GM06990 (cell line): ENCODE measurements at regions not wholly inside any gene's neighbourhood (a gene's known extent, or its start where the extent isn't known, plus 50 kb on each side); places are given as distances from the start of the nearest gene placed in this dataset.

Experiments used
- DNase-seq: peaks from one replicate; pipeline ENCODE4 v3.0.0-alpha.2; 2011; ENCODE audit not compliant: insufficient read length; ENCODE audit errors: extremely low read depth
- H3K27me3 ChIP-seq: replicated peaks from 2 replicates; pipeline ENCODE4 v1.6.0; 2011; ENCODE audit warnings: low read length; ENCODE audit not compliant: control insufficient read depth, insufficient read depth
- H3K36me3 ChIP-seq: 2 replicates; pipeline ENCODE4 v1.5.1; 2011; ENCODE audit warnings: low read length; ENCODE audit not compliant: control insufficient read depth, insufficient read depth
- H3K4me3 ChIP-seq: replicated peaks from 2 replicates; pipeline ENCODE4 v1.5.1; 2011; ENCODE audit warnings: low read depth, mild to moderate bottlenecking, control low read depth, low read length
- TF ChIP-seq, protein P1 (sequence below): IDR thresholded peaks from 2 replicates; pipeline ENCODE4 v1.5.1; 2011; ENCODE audit warnings: low read length, control low read depth, mild to moderate bottlenecking, inconsistent platforms; ENCODE audit not compliant: insufficient read depth, poor library complexity, severe bottlenecking

DNA sequence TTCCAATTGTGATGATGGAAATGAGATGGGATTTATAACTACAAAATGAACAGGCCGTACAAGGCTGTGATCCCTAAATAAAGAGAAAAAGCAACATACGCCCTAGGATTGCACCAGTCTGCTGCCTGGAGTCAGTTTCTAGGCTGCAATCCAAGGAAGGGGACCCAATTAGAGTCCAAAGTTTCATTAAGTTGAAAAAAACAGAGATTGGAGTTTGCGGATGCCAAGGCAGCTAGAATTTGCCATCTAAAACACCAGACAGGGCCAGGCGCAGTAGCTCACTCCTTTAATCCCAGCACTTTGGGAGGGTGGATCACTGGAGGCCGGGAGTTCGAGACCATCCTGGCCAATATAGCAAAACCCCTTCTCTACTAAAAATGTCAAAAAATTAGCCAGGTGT, 661.0 kb downstream of the RPS29 start:
- H3K27me3 ChIP-seq = no peaks in the 10 kb centered on the region
- TF ChIP-seq, protein P1, sequence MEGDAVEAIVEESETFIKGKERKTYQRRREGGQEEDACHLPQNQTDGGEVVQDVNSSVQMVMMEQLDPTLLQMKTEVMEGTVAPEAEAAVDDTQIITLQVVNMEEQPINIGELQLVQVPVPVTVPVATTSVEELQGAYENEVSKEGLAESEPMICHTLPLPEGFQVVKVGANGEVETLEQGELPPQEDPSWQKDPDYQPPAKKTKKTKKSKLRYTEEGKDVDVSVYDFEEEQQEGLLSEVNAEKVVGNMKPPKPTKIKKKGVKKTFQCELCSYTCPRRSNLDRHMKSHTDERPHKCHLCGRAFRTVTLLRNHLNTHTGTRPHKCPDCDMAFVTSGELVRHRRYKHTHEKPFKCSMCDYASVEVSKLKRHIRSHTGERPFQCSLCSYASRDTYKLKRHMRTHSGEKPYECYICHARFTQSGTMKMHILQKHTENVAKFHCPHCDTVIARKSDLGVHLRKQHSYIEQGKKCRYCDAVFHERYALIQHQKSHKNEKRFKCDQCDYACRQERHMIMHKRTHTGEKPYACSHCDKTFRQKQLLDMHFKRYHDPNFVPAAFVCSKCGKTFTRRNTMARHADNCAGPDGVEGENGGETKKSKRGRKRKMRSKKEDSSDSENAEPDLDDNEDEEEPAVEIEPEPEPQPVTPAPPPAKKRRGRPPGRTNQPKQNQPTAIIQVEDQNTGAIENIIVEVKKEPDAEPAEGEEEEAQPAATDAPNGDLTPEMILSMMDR = no peak
- H3K36me3 ChIP-seq = no peaks in the 10 kb centered on the region
- no peak for DNase-seq
- H3K4me3 ChIP-seq = no peak overlapping the region

DNA sequence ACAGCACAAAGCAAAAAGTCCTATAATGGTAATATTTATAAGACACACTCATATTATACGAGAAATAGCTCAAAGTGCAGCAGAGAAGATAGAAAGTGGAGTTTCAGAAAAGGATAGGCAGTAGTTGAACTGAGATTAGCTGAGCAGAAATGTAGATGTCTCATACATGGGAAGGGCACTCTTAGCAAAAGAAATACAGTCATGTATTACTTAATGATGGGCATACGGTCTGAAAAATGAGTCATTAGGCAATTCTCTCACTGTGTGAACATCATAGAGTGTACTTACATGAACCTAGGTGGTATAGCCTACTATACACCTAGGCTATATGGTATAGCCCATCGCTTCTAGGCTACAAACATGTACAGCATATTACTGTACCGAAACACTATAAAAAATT, 671.3 kb downstream of the RPS29 start:
- no peaks in the 10 kb centered on the region for H3K27me3 ChIP-seq
- H3K4me3 ChIP-seq = no peak overlapping the region
- DNase-seq = no peak
- TF ChIP-seq, protein P1 = no peak
- H3K36me3 ChIP-seq = no peaks in the 10 kb centered on the region

DNA sequence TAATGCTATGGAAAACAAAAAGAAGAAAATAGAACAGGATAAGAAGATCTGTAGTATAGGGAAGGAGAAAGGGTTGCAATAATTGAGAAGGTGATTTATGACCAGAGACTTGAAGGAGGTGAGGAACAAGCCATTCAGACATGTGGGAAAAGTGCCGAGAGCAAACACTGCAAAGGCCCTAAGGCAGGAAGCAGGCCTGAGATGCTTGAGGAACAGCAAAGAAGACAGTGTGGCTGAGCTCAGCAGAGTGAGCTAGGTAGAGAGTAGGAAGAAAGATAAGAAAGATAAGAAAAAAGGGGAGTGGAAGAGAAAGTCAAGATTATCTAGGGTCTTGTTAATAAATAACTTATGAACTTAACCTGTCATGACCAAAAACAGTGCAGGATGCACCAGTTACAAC, 671.8 kb downstream of the RPS29 start:
- Histone ChIP-seq H3K27me3 (no peaks in the 10 kb centered on the region), H3K4me3 (no peak overlapping the region), H3K36me3 (no peaks in the 10 kb centered on the region)
- TF ChIP-seq, protein P1 = no peak
- DNase-seq = no peak

DNA sequence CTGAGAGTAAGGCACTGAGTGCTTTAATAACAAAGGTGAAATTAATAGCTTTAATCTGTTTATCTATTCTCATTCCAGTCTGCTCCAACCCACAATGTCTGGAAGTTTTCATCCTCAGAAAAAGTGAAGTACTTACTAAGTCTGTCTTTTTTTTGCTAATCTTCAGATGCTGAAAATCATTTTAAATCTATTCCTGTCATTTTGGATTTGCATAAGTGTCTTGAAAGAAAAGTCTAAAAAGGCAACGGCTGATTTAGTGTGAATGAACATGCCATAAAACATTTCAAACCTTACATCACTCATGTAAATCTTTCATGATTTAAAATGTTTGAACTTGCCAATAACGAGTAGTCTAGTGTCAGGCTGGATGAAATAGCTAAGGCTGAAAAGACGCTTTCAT, 685.6 kb downstream of the RPS29 start:
- no peaks in the 10 kb centered on the region for H3K36me3 ChIP-seq
- TF ChIP-seq, protein P1 = no peak
- DNase-seq = no peak
- no peaks in the 10 kb centered on the region for H3K27me3 ChIP-seq
- H3K4me3 ChIP-seq = no peak overlapping the region

DNA sequence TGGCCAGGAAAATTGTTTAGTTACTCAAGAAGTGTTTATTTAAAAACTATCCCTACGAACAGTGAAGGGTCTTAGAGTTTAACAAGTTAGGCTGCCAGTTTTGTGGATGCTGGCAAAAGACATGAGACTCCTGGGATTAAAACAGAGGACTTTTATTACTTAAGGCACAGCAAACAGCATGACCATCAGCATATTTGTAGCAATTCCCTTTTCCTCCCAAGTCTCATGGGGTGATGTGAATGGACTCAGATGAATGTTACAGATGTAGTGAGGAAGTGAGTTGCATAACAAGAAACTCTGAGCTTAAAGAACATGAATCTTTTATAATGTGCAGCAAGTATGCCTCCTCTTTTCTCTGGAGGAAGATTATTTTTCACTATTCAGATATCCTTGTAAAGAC, 695.8 kb downstream of the RPS29 start:
- Histone ChIP-seq H3K36me3 (no peaks in the 10 kb centered on the region), H3K4me3 (no peak overlapping the region), H3K27me3 (no peaks in the 10 kb centered on the region)
- DNase-seq = no peak
- TF ChIP-seq, protein P1 = no peak

DNA sequence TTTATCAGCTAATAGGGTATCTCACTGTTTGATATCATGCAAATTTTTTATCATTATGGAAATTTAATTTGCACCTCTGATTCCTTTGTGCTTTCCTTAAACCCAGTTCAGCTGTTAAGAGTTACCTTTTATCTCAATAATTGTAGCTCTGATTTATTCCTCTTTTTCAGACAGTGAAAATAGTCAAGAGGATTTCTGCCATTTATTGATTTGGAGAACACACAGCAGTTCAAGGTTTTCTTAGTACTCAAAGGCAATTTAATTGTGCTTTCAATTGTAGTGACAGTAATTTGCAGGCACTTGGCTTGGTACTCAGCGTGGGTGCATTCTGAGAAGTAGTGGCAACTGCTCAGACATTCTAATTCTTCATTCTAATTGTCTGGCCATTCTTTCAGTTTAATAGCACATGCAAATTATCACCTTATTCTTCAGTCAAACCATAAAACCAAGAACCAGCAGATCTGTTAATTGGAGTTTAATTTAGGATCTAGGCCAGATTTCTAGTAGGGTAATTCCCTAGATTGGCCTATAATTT, 709.3 kb downstream of the RPS29 start:
- no peak for DNase-seq
- TF ChIP-seq, protein P1 = no peak
- no peaks in the 10 kb centered on the region for H3K27me3 ChIP-seq
- H3K36me3 ChIP-seq = no peaks in the 10 kb centered on the region
- H3K4me3 ChIP-seq = no peak overlapping the region
